Ovary (tissue), 7 donors: ENCODE measurements at regions not wholly inside any gene's neighbourhood (a gene's known extent, or its start where the extent isn't known, plus 50 kb on each side); places are given as distances from the start of the nearest gene placed in this dataset.

Experiments used
- DNase-seq, 5 donors: peaks; one replicate each; pipeline ENCODE4 v3.0.0-alpha.2; 2019 to 2020
- H3K27ac ChIP-seq, 2 donors: fragments of 200-600 bp; one replicate each; pipeline versions ENCODE4 v1.5.1 to v1.8.0; 2019 to 2022
- H3K27me3 ChIP-seq: fragments of 200-600 bp; one replicate; pipeline ENCODE4 v1.8.0; 2022
- H3K36me3 ChIP-seq: fragments of 200-600 bp; sonication (generic); one replicate; pipeline ENCODE4 v1.5.1; 2019
- H3K4me1 ChIP-seq: one replicate; pipeline ENCODE4 v1.8.1; 2013; ENCODE audit warnings: mild to moderate bottlenecking, moderate library complexity; ENCODE audit not compliant: insufficient read depth
- H3K4me3 ChIP-seq: fragments of 200-600 bp; sonication (generic); one replicate; pipeline ENCODE4 v1.5.1; 2017
- H3K9me3 ChIP-seq, 2 donors: fragments of 200-600 bp in 1 of 2; sonication (generic) in 1 of 2; one replicate each; pipeline versions ENCODE4 v1.5.1 to v1.8.1; 2013 to 2019; ENCODE audit warnings: mild to moderate bottlenecking in 1 of 2, moderate library complexity in 1 of 2
- EP300 ChIP-seq: sonication (generic); formaldehyde crosslinking; IDR thresholded peaks from one replicate; pipeline ENCODE4 v1.6.1; 2017; ENCODE audit warnings: antibody characterized with exemption
- POLR2A ChIP-seq: fragments of 450-650 bp; IDR thresholded peaks from one replicate; pipeline ENCODE4 v1.6.1; 2017; ENCODE audit warnings: antibody characterized with exemption, mild to moderate bottlenecking, moderate library complexity
- WGBS, 3 donors: extraction: QIAGEN DNeasy Blood & Tissue Kit in 1 of 3; methylation state at CpG; one replicate each; pipeline versions ENCODE4 v1.1.5 to v1.1.7; 2013 to 2017; 5-methylcytosine and 5-hydroxymethylcytosine counted together
- intact Hi-C, 4 donors: fragments of 100-400 bp; cut with DNase I; formaldehyde crosslinking; loops; one replicate each; pipeline versions ENCODE4 v1.11.0 to v1.15.1; 2022 to 2023
- TF ChIP-seq, protein P1 (sequence below), 3 donors: fragments of 450-650 bp in 2 of 3; fragments of 200-600 bp in 1 of 3; IDR thresholded peaks; one replicate each; pipeline versions ENCODE4 v1.5.1 to v1.8.0; 2016 to 2022; ENCODE audit warnings: antibody characterized with exemption in 3 of 3, mild to moderate bottlenecking in 1 of 3
- donor health status: DM: no; HTN: no; CAD: no; lungs with moderate emphysema.
- donor health status: DM: no; HTN: no; CAD: no.
- donor health status: Bipolar disorder and iron deficiency.
- donor health status: DM: no; HTN: no; CAD: no.
- donor health status: DM: yes; HTN: yes; CAD: no.

DNA sequence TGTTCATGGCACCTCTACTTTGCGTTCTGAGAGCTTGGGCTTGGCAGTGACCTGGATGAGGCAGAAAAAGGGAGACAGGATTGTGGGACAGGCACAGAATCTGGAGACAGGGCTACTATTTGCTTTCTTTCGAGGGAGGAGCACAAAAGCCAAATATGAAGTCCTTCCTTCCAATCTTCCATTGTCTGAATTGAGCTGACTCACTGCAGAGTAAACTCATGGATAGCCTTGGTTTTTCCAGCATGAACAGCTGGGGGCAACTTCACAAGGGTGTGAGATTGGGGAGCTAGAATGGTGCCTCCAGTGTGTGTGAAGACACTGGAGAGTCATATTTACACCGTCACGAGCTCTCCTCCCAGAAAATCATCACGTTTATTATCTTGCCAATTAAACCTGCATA is 55.6 kb upstream of the NRP1 start:
- Histone ChIP-seq H3K27ac (no peak overlapping the region), H3K36me3 (no peaks in the 10 kb centered on the region), H3K27me3 (no peaks in the 10 kb centered on the region), H3K9me3 (no peaks in the 10 kb centered on the region), H3K4me3 (no peak overlapping the region), H3K4me1 (no peaks in the 10 kb centered on the region)
- no peak for DNase-seq
- intact Hi-C loops: no loop called here
- TF ChIP-seq POLR2A (no peak), EP300 (no peak)
- TF ChIP-seq, protein P1, sequence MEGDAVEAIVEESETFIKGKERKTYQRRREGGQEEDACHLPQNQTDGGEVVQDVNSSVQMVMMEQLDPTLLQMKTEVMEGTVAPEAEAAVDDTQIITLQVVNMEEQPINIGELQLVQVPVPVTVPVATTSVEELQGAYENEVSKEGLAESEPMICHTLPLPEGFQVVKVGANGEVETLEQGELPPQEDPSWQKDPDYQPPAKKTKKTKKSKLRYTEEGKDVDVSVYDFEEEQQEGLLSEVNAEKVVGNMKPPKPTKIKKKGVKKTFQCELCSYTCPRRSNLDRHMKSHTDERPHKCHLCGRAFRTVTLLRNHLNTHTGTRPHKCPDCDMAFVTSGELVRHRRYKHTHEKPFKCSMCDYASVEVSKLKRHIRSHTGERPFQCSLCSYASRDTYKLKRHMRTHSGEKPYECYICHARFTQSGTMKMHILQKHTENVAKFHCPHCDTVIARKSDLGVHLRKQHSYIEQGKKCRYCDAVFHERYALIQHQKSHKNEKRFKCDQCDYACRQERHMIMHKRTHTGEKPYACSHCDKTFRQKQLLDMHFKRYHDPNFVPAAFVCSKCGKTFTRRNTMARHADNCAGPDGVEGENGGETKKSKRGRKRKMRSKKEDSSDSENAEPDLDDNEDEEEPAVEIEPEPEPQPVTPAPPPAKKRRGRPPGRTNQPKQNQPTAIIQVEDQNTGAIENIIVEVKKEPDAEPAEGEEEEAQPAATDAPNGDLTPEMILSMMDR (IDR thresholded peaks at IDR 0.05): no peak
- 82 to 93% (median 91%) methylated on average over 5 of the region's 5 CpGs for WGBS, 3 donors

DNA sequence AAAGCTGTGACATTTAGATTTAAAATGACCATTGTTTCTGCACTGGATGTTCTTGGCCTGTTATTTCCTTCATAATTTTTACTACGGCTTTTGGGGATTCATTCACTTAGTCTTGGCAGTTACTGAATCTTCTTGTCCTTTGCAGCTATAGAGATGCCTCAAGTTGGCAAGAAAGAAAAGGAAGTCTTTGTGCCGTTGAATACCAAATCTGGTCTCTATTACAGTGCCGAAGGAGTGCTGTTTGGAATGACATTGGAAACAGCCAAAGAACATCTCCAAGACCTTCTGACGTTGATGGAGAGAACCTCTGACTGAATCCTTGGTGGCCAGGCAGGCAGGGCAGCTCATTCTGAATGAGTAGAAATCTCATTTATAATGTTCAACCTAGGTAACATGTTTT is 54.3 kb upstream of the NRP1 start:
- H3K36me3 ChIP-seq: no peaks in the 10 kb centered on the region
- TF ChIP-seq POLR2A (no peak), EP300 (no peak)
- TF ChIP-seq, protein P1 (IDR thresholded peaks at IDR 0.05): no peak
- no peak for DNase-seq
- intact Hi-C loops: no loop called here
- no peaks in the 10 kb centered on the region for H3K4me1 ChIP-seq
- no peak overlapping the region for H3K4me3 ChIP-seq
- no peak overlapping the region for H3K27ac ChIP-seq
- WGBS, 3 donors: 76 to 95% (median 93%) methylated on average over 4 of the region's 4 CpGs
- no peaks in the 10 kb centered on the region for H3K27me3 ChIP-seq
- no peaks in the 10 kb centered on the region for H3K9me3 ChIP-seq

DNA sequence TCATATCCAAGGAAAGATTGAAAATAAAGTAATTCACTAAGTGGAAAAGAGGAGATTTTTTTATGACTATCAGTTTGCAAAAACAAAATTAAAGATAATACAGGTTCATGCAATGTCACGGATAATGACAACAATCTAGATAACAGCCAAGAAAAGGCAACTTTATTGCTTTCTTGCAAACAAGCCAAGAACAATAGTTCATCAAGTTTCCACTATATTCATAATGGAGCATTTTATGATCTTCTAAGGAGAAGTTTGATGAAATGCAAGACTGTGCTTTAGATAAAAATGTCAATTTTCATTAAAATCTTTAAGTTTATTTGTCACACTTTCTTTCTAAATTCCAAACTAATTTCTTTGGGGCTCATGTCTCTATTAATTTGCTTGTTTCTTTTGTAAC is 53.9 kb upstream of the NRP1 start:
- H3K4me3 ChIP-seq: no peak overlapping the region
- intact Hi-C loops: no loop called here
- no peaks in the 10 kb centered on the region for H3K36me3 ChIP-seq
- no peaks in the 10 kb centered on the region for H3K4me1 ChIP-seq
- no peaks in the 10 kb centered on the region for H3K9me3 ChIP-seq
- H3K27me3 ChIP-seq: no peaks in the 10 kb centered on the region
- no peak overlapping the region for H3K27ac ChIP-seq
- DNase-seq: no peak
- WGBS, 3 donors: 83 to 94% (median 84%) methylated on average over 1 of the region's 1 CpG
- TF ChIP-seq POLR2A (no peak), EP300 (no peak)
- TF ChIP-seq, protein P1 (IDR thresholded peaks at IDR 0.05): no peak

DNA sequence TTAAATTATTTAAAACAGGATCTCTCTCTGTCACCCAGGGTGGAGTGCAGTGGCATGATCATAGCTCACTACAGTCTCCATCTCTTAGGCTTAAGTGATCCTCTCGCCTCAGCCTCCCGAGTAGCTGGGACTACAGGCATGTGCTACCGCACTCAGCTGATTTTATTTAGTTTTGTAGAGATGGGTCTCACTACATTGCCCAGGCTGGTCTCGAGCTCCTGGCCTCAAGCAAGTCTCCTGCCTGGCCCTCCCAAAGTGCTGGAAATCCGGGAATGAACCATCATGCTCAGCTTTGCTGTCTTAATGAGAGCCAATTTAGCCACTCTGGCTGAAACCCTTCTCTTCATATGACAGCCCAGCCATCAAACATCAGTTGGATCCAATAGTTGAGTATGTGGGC is 53.3 kb upstream of the NRP1 start:
- TF ChIP-seq EP300 (no peak), POLR2A (no peak)
- TF ChIP-seq, protein P1 (IDR thresholded peaks at IDR 0.05): no peak
- H3K27me3 ChIP-seq: no peaks in the 10 kb centered on the region
- WGBS, 3 donors: 94 to 98% (median 96%) methylated on average over 5 of the region's 5 CpGs
- H3K9me3 ChIP-seq: no peaks in the 10 kb centered on the region
- H3K36me3 ChIP-seq: no peaks in the 10 kb centered on the region
- no peaks in the 10 kb centered on the region for H3K4me1 ChIP-seq
- no peak for DNase-seq
- no peak overlapping the region for H3K4me3 ChIP-seq
- intact Hi-C loops: no loop called here
- H3K27ac ChIP-seq: no peak overlapping the region

DNA sequence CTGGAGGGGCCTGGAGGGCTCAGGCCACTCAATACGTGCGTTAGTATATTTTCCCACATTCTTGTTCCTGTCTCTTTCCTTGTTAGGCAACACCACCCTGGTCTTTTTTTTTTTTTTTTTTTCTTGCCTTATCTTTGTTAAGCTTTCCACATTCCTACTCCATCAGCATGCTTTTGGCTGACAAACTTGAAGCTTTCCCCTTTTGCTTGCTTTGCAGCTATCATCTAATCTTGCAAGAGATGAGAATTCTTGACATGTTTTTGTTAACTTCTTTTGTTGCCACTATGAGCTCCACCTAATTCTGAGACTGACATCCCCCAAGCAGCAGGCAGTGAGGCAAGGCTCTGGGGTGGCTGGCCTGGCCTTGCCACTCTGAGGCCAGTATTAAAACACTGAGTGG is 52.5 kb upstream of the NRP1 start:
- H3K4me1 ChIP-seq: peaks cover 3% of the 10 kb centered on the region
- no peak for DNase-seq
- no peak overlapping the region for H3K4me3 ChIP-seq
- TF ChIP-seq, protein P1 (IDR thresholded peaks at IDR 0.05): no peak
- TF ChIP-seq EP300 (no peak), POLR2A (no peak)
- no peaks in the 10 kb centered on the region for H3K27me3 ChIP-seq
- WGBS, 3 donors: 71 to 87% (median 82%) methylated on average over 2 of the region's 2 CpGs
- no peak overlapping the region for H3K27ac ChIP-seq
- intact Hi-C loops: no loop called here
- no peaks in the 10 kb centered on the region for H3K36me3 ChIP-seq
- H3K9me3 ChIP-seq: no peaks in the 10 kb centered on the region
